ENCODE measurements at regions not wholly inside any gene's neighbourhood (a gene's known extent, or its start where the extent isn't known, plus 50 kb on each side); places are given as distances from the start of the nearest gene placed in this dataset.

- TF ChIP-seq CTCF (conservative IDR thresholded peaks at IDR 0.05; ENCODE audit: low read depth, low read length), result no peak
- no peak for TF ChIP-seq EZH2phosphoT487 (IDR thresholded peaks at IDR 0.05; ENCODE audit: borderline replicate concordance, low read length)
- no peak for TF ChIP-seq EZH2 (IDR thresholded peaks at IDR 0.05; ENCODE audit: low read length, unreplicated experiment)
These were observed 1474.2 kb downstream of the FAM181B start for GRCh38 chr11:81259471-81259870.

All from PC-3 (cell line).